ENCODE measurements at regions not wholly inside any gene's neighbourhood (a gene's known extent, or its start where the extent isn't known, plus 50 kb on each side); places are given as distances from the start of the nearest gene placed in this dataset.
"Not testable (repeated sequence)": the region's sequence is repeated elsewhere in the genome, so short reads cannot be mapped to it uniquely, and the experiment has no call there.

DNA sequence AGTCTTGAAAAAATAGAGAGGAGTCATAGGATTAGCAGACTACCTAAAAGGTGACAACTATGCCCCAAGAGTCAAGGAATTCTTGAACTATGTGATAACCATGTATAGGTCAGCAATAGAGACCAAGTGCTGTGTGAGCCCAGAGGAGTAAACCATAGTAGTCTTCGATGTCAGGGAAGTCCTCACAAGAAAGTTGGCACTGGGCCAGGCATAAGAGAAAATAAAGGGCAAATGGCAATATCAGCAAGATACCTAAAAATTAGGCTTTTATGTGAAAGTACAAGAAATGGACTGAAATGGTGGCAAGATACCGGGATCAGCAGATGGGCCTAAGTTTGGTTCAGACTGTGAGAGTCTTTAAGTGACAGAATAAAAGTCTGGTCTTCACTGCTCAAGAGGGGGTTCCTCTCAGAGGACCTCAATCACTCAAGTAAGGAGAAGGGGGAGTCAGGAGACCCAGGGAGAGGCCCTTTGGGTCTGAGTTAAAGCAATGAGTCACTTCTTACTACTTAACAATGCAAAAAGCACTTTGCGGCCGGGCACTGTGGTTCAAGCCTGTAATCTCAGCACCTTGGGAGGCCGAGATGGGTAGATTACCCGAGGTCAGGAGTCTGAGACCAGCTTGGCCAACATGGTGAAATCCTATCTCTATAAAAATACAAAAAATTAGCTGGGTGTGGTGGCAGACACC, 95.0 kb downstream of the TEX35 start:
- peaks cover 5% of the 10 kb centered on the region for H3K4me1 ChIP-seq (ENCODE audit: insufficient read depth, insufficient read length)
- no peak overlapping the region for H3K9ac ChIP-seq (ENCODE audit: insufficient read length, low read depth)

DNA sequence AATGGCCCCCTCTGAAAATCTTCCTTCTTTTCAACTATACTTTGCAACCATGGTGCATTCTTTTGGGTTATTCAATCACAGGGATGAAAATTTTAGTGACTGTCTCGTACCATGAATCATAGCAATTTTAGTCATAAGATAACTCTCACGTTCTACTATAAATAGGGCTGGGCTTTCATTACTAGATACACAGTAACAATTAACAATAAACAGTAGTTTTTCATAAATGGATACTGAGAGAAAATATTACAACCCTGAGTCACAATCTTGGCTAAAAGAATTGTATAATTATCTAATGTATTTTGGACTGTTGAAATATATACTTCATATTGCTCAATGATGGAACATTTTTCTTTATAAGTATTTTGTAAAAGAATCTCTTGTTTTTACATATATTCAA, 96.1 kb downstream of the TEX35 start:
- Histone ChIP-seq H3K4me3 (ENCODE audit: insufficient read length, low read depth) (no peak overlapping the region), H3K27me3 (ENCODE audit: insufficient read depth, insufficient read length) (no peaks in the 10 kb centered on the region), H3K9me3 (ENCODE audit: insufficient read depth, low read length) (no peaks in the 10 kb centered on the region), H3K9ac (ENCODE audit: insufficient read length, low read depth) (no peak overlapping the region), H3K4me1 (ENCODE audit: insufficient read depth, insufficient read length) (peaks cover 5% of the 10 kb centered on the region), H3K36me3 (ENCODE audit: insufficient read depth, insufficient read length, low read length) (no peaks in the 10 kb centered on the region)
- DNase-seq (ENCODE audit: low read depth, low spot score) = no peak
- TF ChIP-seq YY1 (IDR thresholded peaks at IDR 0.05; ENCODE audit: insufficient read depth, insufficient read length) (no peak), SUZ12 (IDR thresholded peaks at IDR 0.05; ENCODE audit: extremely low read depth, insufficient read depth, insufficient read length) (no peak), ZNF274 (IDR thresholded peaks at IDR 0.05; ENCODE audit: low read depth, low read length) (no peak)

More for the DNA sequence above, 95.0 kb downstream of the TEX35 start:
- no peak for DNase-seq (ENCODE audit: low read depth, low spot score)
- Histone ChIP-seq H3K36me3 (ENCODE audit: insufficient read depth, insufficient read length, low read length) (no peaks in the 10 kb centered on the region), H3K4me3 (ENCODE audit: insufficient read length, low read depth) (no peak overlapping the region), H3K9me3 (ENCODE audit: insufficient read depth, low read length) (no peaks in the 10 kb centered on the region), H3K27me3 (ENCODE audit: insufficient read depth, insufficient read length) (no peaks in the 10 kb centered on the region)
- no peak for TF ChIP-seq ZNF274 (IDR thresholded peaks at IDR 0.05; ENCODE audit: low read depth, low read length)

DNA sequence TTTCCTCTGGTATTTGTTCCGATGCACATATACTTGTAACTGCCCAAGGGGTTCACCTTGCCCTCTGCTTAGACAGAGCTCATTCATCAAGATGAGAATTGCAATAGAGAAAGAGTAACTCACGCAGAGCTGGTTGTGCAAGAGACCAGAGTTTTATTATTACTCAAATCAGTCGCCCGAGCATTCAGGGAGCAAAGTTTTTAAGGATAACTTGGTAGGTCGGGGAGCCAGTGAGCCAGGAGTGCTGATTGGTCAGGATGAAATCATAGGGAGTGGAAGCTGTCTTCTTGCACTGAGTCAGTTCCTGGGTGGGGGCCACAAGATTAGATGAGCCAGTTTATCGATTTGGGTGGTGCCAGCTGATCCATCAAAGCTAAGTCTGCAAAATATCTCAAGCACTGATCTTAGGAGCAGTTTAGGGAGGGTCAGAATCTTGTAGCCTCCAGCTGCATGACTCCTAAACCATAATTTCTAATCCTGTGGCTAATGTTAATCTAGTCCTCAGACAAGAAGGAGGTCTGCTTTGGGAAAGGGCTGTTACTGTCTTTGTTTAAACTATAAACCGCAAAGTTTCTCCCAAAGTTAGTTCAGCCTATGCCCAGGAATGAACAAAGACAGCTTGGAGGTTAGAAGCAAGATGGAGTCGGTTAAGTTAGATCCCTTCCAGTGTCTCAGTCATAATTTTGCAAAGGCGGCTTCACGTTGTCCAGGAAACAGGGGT, 97.9 kb downstream of the TEX35 start:
- DNase-seq (ENCODE audit: low read depth, low spot score); H3K4me3 ChIP-seq (ENCODE audit: insufficient read length, low read depth); H3K9ac ChIP-seq (ENCODE audit: insufficient read length, low read depth): not testable (repeated sequence)

DNA sequence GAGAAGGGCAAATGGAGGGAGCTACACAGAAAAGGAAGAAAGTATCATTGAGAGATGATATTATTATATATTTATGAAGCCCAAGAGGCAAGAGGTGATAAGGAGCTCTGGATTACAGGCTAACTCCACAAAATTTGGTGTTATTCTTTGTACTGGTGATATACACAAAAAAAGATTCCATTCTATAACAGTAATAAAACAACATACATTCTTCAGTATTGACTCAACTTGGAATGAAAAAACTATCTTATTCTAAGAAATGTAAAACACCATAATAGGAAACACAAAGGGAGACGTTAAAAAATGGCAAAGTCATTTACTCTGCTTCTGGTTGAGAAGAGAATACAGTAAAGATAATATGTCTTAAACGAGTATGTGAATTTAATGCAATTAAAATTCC, 99.4 kb downstream of the TEX35 start:
- no peaks in the 10 kb centered on the region for H3K9me3 ChIP-seq (ENCODE audit: insufficient read depth, low read length)
- no peaks in the 10 kb centered on the region for H3K36me3 ChIP-seq (ENCODE audit: insufficient read depth, insufficient read length, low read length)
- TF ChIP-seq ZNF274 (IDR thresholded peaks at IDR 0.05; ENCODE audit: low read depth, low read length) (no peak), YY1 (IDR thresholded peaks at IDR 0.05; ENCODE audit: insufficient read depth, insufficient read length) (no peak), SUZ12 (IDR thresholded peaks at IDR 0.05; ENCODE audit: extremely low read depth, insufficient read depth, insufficient read length) (no peak)
- no peaks in the 10 kb centered on the region for H3K27me3 ChIP-seq (ENCODE audit: insufficient read depth, insufficient read length)
- no peaks in the 10 kb centered on the region for H3K4me1 ChIP-seq (ENCODE audit: insufficient read depth, insufficient read length)
- no peak for DNase-seq (ENCODE audit: low read depth, low spot score)
- no peak overlapping the region for H3K4me3 ChIP-seq (ENCODE audit: insufficient read length, low read depth)
- no peak overlapping the region for H3K9ac ChIP-seq (ENCODE audit: insufficient read length, low read depth)

More for the DNA sequence above, 97.9 kb downstream of the TEX35 start:
- H3K9me3 ChIP-seq (ENCODE audit: insufficient read depth, low read length); H3K4me1 ChIP-seq (ENCODE audit: insufficient read depth, insufficient read length); H3K36me3 ChIP-seq (ENCODE audit: insufficient read depth, insufficient read length, low read length); H3K27me3 ChIP-seq (ENCODE audit: insufficient read depth, insufficient read length): not testable (repeated sequence)

DNA sequence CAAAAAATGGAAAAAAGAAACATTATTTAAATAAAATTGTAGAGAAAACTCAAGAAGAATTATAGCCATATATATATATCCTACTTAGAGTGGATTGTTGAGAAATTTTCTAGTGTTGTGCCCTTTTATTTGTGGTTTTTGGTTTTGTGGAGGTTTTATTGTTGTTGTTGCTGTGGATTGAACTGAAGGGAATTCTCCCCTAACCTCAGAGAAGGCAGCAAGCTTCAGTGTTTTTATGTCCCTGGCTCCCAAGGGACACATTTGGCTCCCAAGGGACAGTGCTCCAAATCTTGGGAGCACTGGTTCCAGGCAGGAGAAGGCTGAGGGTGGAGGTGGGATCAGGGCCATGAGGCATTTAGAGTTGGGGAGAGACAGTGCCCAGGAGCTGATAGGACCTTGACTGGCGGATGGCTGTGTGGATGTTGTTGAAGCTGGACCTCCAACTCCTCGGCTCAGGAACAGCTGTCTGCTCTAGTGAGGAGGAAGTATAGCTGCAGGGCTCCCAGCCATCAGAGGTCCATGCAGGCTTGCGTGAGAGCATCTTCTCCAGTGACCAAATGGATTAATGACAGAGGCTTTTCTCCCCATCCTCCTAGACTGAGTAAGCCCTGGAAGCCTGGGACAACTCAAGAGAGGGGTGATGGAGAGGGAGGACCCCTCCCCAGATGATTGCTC, 100.5 kb downstream of the TEX35 start:
- no peaks in the 10 kb centered on the region for H3K36me3 ChIP-seq (ENCODE audit: insufficient read depth, insufficient read length, low read length)
- DNase-seq (ENCODE audit: low read depth, low spot score) = no peak
- no peak overlapping the region for H3K9ac ChIP-seq (ENCODE audit: insufficient read length, low read depth)
- no peak overlapping the region for H3K4me3 ChIP-seq (ENCODE audit: insufficient read length, low read depth)
- H3K4me1 ChIP-seq (ENCODE audit: insufficient read depth, insufficient read length) = no peaks in the 10 kb centered on the region
- no peaks in the 10 kb centered on the region for H3K27me3 ChIP-seq (ENCODE audit: insufficient read depth, insufficient read length)
- no peaks in the 10 kb centered on the region for H3K9me3 ChIP-seq (ENCODE audit: insufficient read depth, low read length)
- TF ChIP-seq YY1 (IDR thresholded peaks at IDR 0.05; ENCODE audit: insufficient read depth, insufficient read length) (no peak), SUZ12 (IDR thresholded peaks at IDR 0.05; ENCODE audit: extremely low read depth, insufficient read depth, insufficient read length) (no peak), ZNF274 (IDR thresholded peaks at IDR 0.05; ENCODE audit: low read depth, low read length) (no peak)

DNA sequence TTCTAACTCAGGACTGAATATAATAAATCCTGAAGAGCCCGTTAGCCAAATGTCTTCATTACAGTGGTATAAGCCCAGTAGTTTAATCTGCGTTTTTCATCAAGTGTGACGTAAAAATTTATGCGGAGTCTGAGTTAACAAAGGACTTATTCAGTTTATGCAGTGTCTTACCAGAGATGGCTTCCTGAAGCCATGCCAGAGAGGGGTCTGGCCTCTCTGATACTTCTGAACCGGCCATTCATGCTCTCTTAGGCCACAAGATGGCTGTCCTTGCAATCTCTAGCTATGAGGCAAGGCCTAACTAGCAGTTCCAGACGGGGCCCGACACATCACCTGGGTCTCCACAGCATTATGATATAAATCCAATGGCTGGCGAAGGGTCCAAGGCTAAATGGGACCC, 101.4 kb downstream of the TEX35 start:
- H3K9me3 ChIP-seq (ENCODE audit: insufficient read depth, low read length) = no peaks in the 10 kb centered on the region
- TF ChIP-seq ZNF274 (IDR thresholded peaks at IDR 0.05; ENCODE audit: low read depth, low read length) = no peak
- H3K36me3 ChIP-seq (ENCODE audit: insufficient read depth, insufficient read length, low read length) = no peaks in the 10 kb centered on the region
- no peak overlapping the region for H3K9ac ChIP-seq (ENCODE audit: insufficient read length, low read depth)
- H3K4me1 ChIP-seq (ENCODE audit: insufficient read depth, insufficient read length) = no peaks in the 10 kb centered on the region
- H3K4me3 ChIP-seq (ENCODE audit: insufficient read length, low read depth) = no peak overlapping the region
- DNase-seq (ENCODE audit: low read depth, low spot score) = no peak
- H3K27me3 ChIP-seq (ENCODE audit: insufficient read depth, insufficient read length) = no peaks in the 10 kb centered on the region

DNA sequence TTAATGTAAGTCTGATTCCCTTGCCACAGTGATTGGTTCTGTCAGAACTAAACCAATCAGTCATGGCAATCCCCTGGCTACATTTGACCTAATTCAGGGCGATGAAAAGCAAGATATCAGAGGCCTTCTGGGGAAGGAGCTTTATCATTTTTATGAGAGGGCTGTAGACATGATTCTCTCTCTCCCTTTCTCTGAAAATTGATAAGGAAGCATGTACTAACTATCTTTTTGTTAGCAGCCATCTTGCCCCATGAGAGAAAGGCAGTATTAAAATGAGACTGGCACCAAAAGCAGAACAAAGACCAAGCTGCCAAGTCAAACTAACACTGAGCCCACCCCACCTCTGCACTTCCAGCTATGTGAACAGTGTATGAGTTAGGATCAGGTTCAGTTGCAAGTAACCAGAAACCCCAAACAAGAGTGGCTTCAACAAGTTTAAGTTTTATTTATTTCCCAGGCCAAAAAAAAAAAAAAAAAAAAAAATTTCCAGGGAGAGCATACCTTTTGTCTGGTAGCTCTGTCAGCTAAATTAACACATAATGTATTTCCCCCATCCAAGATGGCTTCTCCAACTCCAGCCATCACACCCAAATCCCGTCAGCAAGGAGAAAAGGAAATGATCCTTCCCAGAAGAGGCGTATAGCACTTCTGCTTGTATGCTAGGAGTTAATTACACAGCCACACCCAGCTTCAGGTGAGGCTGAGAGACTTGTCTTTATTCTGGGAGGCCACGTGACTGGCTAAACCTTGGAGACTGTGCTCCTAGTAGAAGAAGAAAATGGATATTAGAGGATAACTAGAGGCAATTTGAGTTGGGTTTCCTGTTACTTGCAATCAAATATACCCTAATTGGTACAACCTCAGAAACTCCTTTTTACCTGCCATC, 105.8 kb upstream of the RALGPS2 start:
- Histone ChIP-seq H3K4me1 (ENCODE audit: insufficient read depth, insufficient read length) (no peaks in the 10 kb centered on the region), H3K36me3 (ENCODE audit: insufficient read depth, insufficient read length, low read length) (no peaks in the 10 kb centered on the region), H3K9ac (ENCODE audit: insufficient read length, low read depth) (no peak overlapping the region), H3K4me3 (ENCODE audit: insufficient read length, low read depth) (no peak overlapping the region), H3K27me3 (ENCODE audit: insufficient read depth, insufficient read length) (no peaks in the 10 kb centered on the region), H3K9me3 (ENCODE audit: insufficient read depth, low read length) (peaks cover 4% of the 10 kb centered on the region; the same call in 1 of the 2 replicates)
- no peak for DNase-seq (ENCODE audit: low read depth, low spot score)
- TF ChIP-seq ZNF274 (IDR thresholded peaks at IDR 0.05; ENCODE audit: low read depth, low read length) (no peak), YY1 (IDR thresholded peaks at IDR 0.05; ENCODE audit: insufficient read depth, insufficient read length) (no peak), SUZ12 (IDR thresholded peaks at IDR 0.05; ENCODE audit: extremely low read depth, insufficient read depth, insufficient read length) (no peak)
